ENCODE measurements at regions not wholly inside any gene's neighbourhood (a gene's known extent, or its start where the extent isn't known, plus 50 kb on each side); places are given as distances from the start of the nearest gene placed in this dataset.

DNA sequence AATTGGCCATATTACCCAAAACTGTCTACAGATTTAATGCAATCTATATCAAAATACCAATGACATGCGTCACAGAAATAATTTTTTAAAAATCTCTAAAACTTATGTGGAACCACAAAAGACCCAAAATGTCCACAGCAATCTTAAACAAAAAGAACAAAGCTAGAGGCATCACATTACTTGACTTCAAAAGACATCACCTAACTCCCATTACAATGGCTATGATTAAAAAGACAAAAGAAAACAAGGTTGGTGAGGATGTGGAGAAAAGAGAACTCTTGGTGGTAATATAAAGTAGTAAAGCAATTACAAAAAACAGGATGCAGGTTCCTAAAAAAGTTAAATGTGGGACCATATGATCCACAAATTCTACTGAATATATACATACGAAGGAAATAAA, 187.6 kb upstream of the CNTN6 start:
- TF ChIP-seq, protein P1, sequence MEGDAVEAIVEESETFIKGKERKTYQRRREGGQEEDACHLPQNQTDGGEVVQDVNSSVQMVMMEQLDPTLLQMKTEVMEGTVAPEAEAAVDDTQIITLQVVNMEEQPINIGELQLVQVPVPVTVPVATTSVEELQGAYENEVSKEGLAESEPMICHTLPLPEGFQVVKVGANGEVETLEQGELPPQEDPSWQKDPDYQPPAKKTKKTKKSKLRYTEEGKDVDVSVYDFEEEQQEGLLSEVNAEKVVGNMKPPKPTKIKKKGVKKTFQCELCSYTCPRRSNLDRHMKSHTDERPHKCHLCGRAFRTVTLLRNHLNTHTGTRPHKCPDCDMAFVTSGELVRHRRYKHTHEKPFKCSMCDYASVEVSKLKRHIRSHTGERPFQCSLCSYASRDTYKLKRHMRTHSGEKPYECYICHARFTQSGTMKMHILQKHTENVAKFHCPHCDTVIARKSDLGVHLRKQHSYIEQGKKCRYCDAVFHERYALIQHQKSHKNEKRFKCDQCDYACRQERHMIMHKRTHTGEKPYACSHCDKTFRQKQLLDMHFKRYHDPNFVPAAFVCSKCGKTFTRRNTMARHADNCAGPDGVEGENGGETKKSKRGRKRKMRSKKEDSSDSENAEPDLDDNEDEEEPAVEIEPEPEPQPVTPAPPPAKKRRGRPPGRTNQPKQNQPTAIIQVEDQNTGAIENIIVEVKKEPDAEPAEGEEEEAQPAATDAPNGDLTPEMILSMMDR (IDR thresholded peaks at IDR 0.05) = no peak
- no peak for TF ChIP-seq POLR2A (IDR thresholded peaks at IDR 0.05)
- TF ChIP-seq POLR2AphosphoS5 (IDR thresholded peaks at IDR 0.05) = no peak
- no peak for TF ChIP-seq EP300 (IDR thresholded peaks at IDR 0.05)

Measured in sigmoid colon (tissue), 4 donors.